Glomerular endothelial cell (primary cell): ENCODE measurements at regions not wholly inside any gene's neighbourhood (a gene's known extent, or its start where the extent isn't known, plus 50 kb on each side); places are given as distances from the start of the nearest gene placed in this dataset.

Experiments
- DNase-seq: peaks from one replicate; pipeline ENCODE4 v3.0.0-alpha.2; 2011; ENCODE audit warnings: low read depth, low spot score; ENCODE audit errors: extremely low read depth

DNA sequence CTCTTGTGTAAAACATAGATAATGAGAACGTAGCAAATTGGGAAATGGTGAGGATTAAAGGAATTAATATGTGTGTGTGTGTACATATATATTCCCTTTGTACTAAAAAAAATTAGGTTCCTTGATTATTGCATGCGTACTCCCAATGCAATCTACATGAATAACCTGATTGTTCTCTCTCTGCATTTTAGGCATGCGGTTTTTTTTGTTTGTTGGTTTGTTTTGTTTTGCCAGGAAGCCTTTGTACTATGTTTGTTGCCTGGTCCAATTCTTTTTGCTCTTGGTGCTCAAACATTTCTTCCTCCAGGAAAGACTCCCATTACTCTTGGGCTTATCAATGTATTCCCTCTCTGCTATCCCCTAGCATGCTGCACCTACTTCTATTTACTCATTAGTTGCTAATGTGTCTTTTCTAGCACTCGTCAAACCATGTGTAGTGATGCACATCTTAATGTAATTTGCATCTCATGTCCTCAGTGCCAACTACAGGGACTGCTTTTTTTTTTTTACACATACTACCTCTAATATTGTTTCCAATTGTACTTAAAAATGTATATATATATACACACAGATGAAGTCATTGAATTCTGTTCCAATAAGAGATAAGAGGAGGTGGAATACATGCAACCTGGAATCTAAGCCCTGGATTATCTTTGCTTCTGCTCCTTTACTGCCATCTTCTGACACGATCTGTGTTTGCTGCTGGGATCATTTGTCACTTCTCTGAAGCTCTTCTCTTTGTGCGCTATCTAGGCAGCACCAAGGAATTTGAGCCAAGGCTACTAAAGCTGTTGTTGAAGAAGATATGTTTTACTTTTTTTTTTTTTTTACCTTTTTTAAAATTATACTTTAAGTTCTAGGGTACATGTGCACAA, 197.2 kb upstream of the ANO3 start:
- no peak for DNase-seq

DNA sequence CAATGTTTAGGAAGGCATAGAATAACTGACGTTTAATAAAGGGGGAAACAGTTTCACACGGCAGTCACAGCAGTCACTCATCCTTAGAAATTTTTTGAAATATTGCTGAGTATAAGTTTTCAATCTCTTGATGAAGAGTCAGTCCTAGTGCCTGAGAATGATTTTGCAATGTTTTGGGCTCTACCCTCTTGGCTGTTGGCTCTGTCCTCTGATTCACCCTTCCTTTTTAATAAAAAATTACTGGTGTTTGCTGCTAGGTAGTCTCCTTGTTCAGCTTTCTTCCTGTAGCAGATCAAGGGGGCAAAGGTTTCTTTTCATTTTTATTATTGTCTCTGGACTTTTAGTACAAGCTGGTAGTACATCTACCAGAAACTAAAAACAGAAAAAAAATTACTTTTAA, 194.3 kb upstream of the ANO3 start:
- DNase-seq = no peak

DNA sequence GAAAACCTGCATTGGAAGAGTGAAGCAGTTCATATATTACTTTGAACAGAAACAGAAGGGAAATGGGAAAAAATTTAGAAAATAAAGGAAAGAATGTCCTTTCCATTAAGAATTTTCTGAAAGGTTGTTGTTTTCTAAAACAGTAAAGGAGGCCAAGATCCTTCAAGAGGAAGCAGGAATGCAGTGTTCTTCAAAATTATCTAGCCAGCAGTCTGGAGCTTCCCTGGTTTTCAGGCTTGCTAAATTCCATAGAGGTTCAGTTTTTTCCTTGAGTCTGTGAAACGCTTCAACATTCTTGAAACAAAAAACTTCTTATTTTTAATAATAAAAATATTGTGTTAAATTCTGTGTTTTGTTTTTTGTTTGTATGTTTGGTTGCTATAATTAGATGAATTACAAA, 189.0 kb upstream of the ANO3 start:
- DNase-seq = no peak

DNA sequence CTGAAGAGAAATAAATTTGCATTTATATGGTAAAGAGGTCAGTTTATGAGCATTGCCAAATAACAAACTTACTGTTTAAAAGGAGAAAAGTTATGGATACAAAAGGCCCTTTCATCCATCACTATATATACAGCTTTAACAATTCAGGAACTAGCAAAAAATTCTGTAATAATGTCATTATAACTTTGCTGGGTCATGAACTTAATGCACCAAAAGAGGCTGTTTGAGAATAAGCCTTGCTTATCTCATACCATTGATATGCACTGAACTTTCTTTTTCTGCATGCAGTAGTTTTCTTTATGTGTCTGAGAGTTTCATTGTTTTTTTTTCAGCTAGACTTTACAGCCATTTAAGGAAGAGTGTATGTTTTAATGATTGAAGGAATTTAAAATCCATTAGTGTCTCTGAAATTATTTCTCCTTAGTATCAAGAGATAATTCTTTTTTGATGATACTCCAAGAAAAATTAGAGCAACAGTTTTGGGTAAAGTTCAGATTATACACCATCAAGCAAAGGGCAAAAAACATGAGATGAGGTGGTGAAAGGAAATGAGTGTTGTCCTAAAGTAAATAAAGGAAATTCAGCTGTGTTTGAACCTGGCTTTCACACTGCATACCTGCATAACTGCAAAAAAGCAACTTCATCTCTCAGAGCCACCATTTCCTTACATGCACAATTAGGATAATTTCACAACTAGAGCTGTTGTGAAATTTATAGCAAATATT, 188.2 kb upstream of the ANO3 start:
- DNase-seq = no peak

DNA sequence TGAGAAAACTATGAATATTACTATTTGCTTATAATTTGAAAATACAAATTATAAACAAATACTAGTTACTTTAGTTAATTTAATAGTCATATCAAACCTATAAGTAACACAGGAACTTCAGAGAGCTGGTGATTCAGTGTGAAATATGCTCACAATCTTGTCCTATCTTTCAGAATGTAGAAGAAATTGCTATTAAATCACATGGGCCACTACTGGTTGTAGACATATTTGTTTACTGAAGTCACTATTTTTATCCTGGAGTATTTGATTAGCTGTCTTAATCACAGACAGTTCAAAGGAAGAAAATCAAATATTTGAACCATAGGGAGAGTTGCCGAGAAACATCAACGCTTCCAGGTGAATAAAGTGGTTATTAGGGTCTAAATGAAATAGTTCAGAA, 187.6 kb upstream of the ANO3 start:
- DNase-seq = no peak

DNA sequence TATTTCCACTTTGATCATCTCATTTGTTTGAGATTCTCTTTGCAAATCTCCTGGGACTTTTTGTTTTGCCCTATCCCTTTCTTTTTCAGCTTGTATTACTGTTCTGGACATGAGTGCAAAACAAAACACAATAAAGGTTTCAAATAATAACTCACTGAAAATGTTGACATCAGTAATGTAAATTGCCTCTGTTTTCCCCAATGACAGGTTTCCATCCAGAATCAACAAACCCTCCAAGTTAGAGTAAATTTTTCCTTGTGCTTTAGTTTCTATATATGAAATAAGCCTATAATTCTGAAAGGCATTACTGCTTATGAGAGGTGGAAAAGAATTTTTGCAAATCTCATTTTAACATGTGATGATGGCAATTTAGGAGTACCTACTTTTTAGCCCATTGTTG, 187.0 kb upstream of the ANO3 start:
- no peak for DNase-seq

DNA sequence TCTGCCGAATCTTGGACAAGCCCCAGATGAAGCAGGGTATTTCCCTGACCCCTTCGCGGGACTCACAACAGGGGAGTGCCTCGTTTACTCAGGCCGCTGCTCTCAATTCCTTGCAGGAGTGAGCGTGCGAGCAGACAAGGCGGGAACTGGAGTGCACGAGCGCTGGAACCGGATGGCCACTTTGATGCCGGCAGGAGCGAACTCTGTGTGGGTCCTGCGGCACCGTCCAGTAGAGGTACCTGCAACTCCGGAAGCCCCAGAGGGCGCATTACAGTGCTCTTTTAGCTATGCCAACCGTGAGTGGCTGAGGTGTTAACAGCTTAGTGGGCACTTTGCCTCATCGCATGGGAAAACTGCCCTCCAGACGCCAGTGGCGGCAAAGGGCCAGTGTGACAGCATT, 182.3 kb upstream of the ANO3 start:
- DNase-seq = no peak

DNA sequence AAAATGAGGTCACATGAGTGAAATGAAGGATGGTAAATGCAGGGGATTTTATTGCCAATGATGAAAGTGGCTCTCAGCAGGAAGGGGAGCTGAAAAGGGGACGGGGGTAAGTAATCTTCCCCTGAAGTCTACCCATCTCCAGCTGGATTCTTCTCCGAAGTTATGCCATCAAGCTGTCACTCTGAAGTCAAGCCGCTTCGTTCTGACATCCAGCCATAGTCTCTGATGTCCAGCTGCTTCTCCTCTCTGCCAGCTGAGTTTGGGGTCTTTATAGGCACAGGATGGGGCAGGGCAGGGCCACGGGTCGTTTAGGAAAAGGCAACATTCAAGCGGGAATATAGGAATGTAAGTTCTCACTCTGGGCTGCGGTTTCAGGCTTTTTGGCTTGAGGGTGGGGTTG, 181.9 kb upstream of the ANO3 start:
- DNase-seq = no peak

DNA sequence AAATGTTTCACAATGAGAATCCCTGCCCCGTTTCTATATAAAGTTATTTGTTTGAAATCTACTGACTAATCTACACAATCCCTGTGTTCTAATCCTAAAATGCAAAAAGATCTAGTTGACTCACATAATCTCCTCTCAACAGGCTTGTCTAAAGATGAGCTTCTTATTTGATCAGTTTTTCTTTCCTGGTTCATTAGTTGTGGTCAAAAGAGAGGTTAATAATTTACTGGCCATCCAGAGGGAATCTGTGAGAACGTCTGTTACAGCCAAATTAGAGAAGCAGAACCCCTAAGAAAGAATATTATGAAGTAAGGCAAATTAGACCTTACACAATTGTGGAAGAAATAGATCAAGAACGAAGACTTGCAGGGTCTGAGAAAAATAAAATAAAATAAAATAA, 173.7 kb upstream of the ANO3 start:
- no peak for DNase-seq

DNA sequence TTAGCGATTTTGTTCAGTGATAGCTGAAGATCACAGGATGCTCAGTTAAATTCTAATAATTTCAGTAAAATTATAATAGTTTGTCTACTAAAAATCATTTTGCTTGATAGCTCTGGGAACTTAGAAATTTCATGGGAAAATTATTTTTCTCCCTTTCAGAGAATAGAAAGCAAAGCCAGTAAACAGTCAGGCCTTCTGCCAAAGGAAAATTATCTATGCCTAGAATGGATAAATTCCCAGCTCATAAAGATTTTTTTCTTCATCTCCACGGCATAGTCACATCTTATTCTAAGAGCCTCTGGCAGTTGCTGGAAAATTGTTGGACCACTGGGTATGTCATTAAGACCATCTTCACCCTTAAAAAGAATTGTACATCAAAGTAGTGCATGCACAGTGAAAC, 169.6 kb upstream of the ANO3 start:
- DNase-seq = no peak

DNA sequence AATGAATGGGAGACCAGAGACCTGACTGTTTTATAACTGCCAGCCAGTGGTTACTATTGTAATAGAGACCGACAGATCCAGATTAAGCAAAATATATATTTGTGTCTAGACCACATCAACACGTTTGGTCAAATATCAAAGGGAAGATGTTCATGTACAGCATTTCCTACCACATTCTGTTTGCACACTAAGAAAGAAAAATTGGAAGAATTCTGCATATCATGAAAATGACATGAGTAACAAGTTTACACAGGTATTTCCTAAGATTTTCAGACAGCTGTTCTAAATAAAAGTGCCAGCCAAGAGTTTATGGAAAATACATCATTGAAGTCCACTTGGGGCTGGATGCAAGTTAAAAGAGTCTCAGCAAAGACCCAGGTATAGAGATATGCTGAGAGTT, 145.5 kb upstream of the ANO3 start:
- DNase-seq = no peak

DNA sequence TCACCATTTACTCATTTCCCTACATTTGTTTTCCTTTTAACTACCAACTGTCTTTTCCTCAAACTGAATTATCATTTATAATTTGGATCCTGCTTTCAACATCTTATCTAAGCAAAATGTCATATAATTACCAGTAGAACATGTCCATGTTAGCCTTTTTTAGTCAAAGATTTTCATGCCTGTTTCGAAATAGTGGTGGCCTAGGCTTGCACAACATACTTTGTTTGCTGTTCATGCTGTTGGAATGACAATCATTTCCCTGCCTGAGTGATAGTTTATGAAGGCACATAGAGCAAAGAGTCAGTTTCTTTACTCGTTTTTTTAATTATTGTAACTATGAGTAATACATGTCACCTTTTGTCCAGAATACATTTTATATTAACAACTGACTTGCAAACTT, 144.3 kb upstream of the ANO3 start:
- DNase-seq = no peak

DNA sequence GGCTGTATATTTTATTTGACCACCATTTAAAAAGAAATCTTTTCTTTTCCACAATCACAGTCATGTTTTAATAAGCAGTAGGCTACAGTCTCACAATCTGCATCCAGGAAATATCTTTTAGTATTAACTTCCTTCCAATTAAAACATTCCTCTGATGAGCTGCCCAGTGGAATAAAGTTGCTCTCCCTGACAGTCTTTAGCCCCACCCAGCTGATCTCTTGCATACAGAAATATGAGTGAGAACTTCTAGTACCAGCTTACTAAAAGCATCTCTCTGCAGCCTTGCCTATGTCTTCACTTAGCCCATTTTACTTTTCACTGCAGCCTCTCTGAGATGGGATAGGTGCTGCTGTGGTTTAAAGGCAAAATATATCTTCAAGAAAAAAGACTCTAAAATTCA, 143.4 kb upstream of the ANO3 start:
- no peak for DNase-seq

DNA sequence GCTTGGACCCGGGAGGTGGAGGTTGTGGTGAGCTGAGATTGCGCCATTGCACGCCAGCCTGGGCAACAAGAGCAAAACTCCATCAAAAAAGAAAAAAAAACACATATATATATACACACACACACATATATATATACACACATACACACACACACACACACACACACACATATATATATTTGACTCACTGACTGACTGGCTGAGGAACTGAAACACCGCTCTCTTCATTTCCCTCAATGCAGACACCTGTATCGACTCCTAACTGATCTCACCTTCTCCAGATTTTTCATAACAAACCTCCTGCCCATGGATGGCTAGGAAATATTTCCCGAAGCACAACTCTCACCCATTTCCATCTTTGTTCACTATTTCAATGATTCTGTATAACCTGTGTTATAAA, 140.7 kb upstream of the ANO3 start:
- no peak for DNase-seq

DNA sequence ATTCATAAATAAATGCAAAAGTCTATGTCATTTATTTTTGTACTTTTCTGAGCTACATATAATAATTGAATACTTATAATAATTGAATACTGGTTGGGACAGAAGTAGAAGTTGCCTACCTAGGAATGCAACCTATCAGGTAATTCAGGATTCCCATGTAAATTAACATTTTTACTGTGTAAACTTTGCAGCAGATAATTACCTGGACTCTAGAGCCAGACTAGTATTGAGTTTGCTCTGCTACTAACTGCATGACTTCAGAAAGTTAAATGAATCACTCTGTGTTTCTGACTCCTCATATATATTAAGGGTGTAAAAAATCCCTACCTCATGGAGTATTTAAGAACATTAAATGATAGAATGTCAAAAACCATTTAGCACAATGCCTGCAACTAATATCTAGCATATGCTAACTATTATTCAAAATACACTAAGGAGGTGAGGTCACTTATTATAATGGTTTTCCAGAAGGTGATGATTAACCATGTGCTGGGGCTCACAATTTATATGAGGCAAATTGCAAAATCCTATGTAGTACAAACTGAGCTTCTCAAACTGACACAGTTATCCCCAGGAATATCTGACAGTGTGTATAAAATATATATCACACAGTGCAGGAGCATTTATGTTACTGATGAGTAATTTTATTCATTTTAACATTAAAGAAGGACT, 138.1 kb upstream of the ANO3 start:
- no peak for DNase-seq

DNA sequence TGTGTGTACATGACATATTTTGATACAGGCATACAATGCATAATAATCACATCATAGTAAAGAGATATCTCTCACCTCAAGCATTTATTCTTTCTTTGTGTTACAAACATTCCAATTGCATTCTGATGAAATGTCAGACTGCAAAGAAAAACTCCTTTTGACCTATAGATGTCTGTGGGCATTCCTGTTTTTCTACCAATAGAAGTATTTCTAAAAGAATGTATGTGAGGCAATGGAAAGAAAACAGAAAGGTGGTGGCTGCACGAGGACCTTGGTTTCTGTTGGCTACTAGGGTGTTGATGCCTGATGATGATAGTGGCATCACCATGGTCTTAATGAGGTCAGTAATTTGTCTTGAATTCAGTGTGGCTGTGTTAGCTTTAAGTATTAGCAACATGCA, 137.0 kb upstream of the ANO3 start:
- DNase-seq = no peak

DNA sequence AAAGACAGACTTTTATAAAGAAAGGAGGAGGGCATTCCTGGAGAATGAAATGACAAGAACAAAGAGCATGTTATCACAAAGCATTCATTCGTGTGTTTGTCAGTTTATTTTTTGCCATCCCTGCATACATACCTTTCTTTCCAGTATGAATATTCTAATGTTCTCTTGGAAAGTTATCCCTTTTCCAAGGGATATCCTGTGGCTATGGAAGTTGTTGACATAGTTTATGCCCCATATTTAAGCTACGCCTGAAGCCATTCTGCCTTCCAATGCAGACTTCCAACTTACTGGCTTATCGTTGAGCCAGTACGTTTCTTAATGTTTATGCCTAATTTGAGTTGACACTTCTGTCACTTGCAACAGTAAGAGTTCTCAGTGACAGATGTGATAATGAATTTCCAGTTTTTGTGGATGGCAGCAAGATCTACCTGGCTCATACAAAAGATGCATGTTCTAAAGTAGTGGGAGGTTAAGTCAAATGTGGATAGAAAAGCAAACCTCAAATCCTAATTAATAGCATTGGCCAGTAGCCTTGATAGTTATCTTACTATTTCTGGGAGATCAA, 133.3 kb upstream of the ANO3 start:
- DNase-seq = no peak

DNA sequence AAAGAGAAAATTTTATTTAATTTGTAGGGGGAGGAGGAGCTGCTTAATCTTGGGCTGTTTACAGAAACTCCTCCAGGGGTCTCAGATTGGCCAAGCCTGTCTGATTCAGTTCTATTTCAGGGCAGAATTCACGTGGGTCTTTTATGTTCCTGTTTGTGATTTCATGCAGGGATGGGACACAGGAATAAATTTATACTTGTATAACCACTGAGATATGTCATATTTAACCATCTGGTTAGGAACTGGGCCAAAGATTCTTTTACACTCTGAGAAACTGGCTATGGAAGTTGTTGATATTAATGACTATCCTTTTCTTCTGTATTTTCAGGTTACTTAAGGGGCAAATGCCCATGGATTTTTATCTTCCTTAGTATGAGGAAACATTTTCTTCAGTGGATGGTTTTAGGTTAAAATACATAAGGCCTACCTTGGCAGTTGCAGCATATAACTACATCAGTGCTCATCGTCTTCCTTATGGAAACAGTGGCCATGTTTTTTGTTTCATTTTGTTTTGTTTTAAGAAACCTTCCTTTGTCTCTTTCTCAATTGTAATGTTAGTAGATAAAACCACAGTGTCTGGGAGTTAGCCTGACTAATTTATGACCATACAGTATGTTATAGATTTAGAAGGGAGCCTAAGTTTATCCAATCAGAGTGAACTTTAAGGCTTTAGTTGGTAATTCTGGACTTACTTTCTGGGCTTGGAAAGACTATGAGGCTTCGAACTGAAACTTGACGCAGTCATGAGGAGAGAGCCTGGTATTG, 132.4 kb upstream of the ANO3 start:
- DNase-seq = no peak

DNA sequence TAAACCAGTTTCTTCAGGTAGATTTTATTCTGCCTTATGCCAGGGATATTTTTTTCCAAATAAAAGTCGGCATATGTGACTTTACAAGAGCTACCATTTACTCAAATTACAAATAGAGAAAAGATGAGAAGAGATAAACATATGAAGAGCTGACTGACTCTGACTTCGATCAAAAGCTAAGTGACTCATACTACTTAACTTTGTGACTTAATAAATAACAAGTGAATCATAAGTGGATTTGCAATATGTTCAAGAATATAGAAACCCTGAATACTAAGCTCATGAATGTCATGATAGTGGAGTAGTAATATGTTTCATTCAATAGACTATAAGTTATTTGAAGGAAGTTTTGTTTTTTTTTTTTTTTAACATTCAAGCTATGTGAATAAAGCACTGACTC, 130.5 kb upstream of the ANO3 start:
- no peak for DNase-seq

DNA sequence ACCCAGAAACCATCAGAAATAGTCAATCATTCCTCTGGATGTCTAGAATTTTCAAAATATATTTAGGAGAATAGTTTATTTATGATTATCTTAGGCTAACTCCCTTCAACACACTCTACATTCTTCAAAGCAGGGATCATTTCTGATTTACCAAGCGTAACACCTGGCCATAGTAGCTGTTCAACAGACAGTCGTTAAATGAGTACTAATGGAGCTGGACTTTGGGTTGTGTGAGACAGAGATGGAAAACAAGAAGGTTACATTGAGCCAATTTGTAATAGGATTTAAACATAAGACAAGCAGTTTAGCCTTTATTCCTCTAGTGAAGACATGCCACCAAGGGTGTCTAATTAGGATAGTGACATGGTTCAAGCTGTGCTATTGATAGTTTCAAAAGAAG, 129.2 kb upstream of the ANO3 start:
- no peak for DNase-seq

DNA sequence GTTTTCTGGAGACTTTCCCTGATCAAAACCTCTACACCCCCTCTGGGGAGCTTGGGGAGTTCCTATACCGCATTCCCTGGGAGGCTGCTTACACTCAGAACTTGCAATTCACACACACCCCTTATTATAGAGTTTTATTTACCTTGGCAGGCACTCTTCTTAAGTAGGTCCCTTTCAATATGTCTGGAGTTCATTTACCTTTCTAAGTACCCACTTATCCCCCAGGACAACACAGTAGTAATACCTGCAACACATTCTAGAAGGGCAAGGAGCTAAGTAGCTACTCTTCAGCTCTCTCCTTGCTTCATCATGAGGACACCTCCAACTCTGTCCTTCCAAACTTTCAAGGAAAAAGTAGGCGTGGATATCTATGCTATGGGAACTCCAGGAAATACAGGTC, 127.8 kb upstream of the ANO3 start:
- no peak for DNase-seq
